LNCaP clone FGC (cell line): ENCODE measurements at regions not wholly inside any gene's neighbourhood (a gene's known extent, or its start where the extent isn't known, plus 50 kb on each side); places are given as distances from the start of the nearest gene placed in this dataset.

ENCODE experiments used
- DNase-seq: peaks from one replicate; pipeline ENCODE4 v3.0.0-alpha.2; 2011; ENCODE audit warnings: low read depth
- H3K4me3 ChIP-seq: 2 replicates; pipeline ENCODE4 v1.5.1; 2011; ENCODE audit warnings: mild to moderate bottlenecking, low read depth, low read length, control low read depth
- CTCF ChIP-seq: IDR thresholded peaks from 2 replicates; pipeline ENCODE4 v1.5.1; 2012; ENCODE audit warnings: mild to moderate bottlenecking; ENCODE audit not compliant: control insufficient read depth, insufficient read depth; ENCODE audit errors: extremely low read depth

GRCh38 chr14:43232261-43232660 is 1274.8 kb downstream of the FSCB start:
- no peak for DNase-seq
- no peak overlapping the region for H3K4me3 ChIP-seq
- TF ChIP-seq CTCF: no peak

- no peak for DNase-seq
- no peak overlapping the region for H3K4me3 ChIP-seq
- no peak for TF ChIP-seq CTCF
Measured at GRCh38 chr14:43215524-43215923, 1291.6 kb downstream of the FSCB start.

- no peak for TF ChIP-seq CTCF
- no peak for DNase-seq
- no peak overlapping the region for H3K4me3 ChIP-seq
Measured at GRCh38 chr14:43207189-43207588, 1299.9 kb downstream of the FSCB start.

- H3K4me3 ChIP-seq: no peak overlapping the region
- no peak for TF ChIP-seq CTCF
- DNase-seq: no peak
Measured at GRCh38 chr14:43204816-43205215, 1302.3 kb downstream of the FSCB start.

GRCh38 chr14:43200519-43200918 is 1306.6 kb downstream of the FSCB start:
- no peak overlapping the region for H3K4me3 ChIP-seq
- no peak for DNase-seq
- TF ChIP-seq CTCF: no peak

GRCh38 chr14:43198465-43198864 is 1308.6 kb downstream of the FSCB start:
- TF ChIP-seq CTCF: no peak
- H3K4me3 ChIP-seq: no peak overlapping the region
- DNase-seq: no peak

GRCh38 chr14:43184540-43184939 is 1322.5 kb downstream of the FSCB start:
- no peak overlapping the region for H3K4me3 ChIP-seq
- DNase-seq: no peak
- TF ChIP-seq CTCF: no peak
